Activated CD8-positive, alpha-beta T cell treated with anti-CD3 and anti-CD28 coated beads, Interleukin-2, amount 10 ng/mL, durations not matched to agents 7 days and 5 days (primary cell): ENCODE measurements at regions not wholly inside any gene's neighbourhood (a gene's known extent, or its start where the extent isn't known, plus 50 kb on each side); places are given as distances from the start of the nearest gene placed in this dataset.
"Not testable (repeated sequence)": the region's sequence is repeated elsewhere in the genome, so short reads cannot be mapped to it uniquely, and the experiment has no call there.

ENCODE experiments used
- ATAC-seq: fragments of 150-1000 bp; cut with Tn5 transposase; one replicate; pipeline ENCODE4 v1.10.0; 2021; ENCODE audit warnings: moderate library complexity
- CTCF ChIA-PET: fragments of 350-600 bp; sonication (Branson Sonifier 250); formaldehyde crosslinking; loops from one replicate; lab custom pipeline; 2021; ENCODE audit warnings: antibody characterized with exemption; lab: Charles Lee
- POLR2A ChIA-PET: fragments of 350-600 bp; sonication (Branson Sonifier 250); formaldehyde crosslinking; loops from one replicate; lab custom pipeline; 2021; ENCODE audit warnings: antibody characterized with exemption; lab: Charles Lee
- DNase-seq: peaks from one replicate; pipeline ENCODE4 v3.0.0-alpha.2; 2020
- H3K27ac Mint-ChIP-seq: one replicate; pipeline ENCODE4 v1.8.0; 2021; ENCODE audit warnings: mild to moderate bottlenecking, mixed read lengths
- H3K27me3 Mint-ChIP-seq: one replicate; pipeline ENCODE4 v1.8.0; 2021; ENCODE audit warnings: low read depth, mixed read lengths
- H3K36me3 Mint-ChIP-seq: one replicate; pipeline ENCODE4 v1.8.0; 2021; ENCODE audit warnings: low read depth, mixed read lengths
- H3K4me1 Mint-ChIP-seq: one replicate; pipeline ENCODE4 v1.8.0; 2021; ENCODE audit warnings: low read depth, mixed read lengths
- H3K4me3 Mint-ChIP-seq: one replicate; pipeline ENCODE4 v1.8.0; 2021; ENCODE audit warnings: mild to moderate bottlenecking, mixed read lengths
- H3K9me3 Mint-ChIP-seq: one replicate; pipeline ENCODE4 v1.8.0; 2022; ENCODE audit warnings: mixed read lengths; ENCODE audit not compliant: insufficient read depth

DNA sequence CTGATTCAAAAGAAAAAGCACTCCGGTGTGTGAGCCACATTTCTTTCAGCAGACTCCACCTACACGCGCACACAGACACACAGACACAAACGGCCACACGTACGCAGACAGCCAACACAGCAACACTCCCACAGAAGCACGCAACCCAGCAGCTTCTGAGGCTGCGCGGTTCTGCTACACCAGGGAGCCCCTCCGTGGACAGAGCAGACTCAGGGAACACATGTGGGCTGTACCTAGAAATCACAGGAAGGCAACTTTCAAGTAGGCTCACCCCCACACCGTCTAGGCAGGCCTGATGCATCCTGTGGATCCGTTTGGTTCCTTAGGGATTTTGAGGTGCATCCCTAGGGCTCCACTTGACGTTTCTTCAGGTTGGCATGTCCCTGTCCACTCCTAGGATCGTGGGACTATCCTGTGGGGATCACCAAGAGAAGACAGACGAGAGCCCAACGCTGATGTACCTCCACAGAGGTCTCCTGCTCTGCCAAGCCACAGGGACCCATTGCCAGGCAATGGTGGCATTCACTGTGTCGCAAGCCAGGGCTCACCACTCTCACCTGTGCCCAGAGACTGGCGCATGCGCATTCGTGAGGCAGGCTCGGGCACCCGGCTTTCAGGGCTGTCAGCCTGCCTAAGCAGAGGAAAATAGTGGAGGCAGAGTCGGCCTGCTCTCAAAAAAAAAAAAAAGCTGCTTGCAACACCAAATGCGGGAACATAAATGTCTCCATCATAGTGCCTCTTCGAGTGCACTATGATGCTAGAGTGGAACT, 2333.3 kb downstream of the TP53TG3F start:
- no peak overlapping the region for H3K4me3 Mint-ChIP-seq
- ATAC-seq (no peak), DNase-seq (no peak)
- H3K4me1 Mint-ChIP-seq: no peaks in the 10 kb centered on the region
- CTCF ChIA-PET: no interaction called here
- peaks cover 31% of the 10 kb centered on the region for H3K9me3 Mint-ChIP-seq
- POLR2A ChIA-PET: no interaction called here
- H3K27me3 Mint-ChIP-seq: no peaks in the 10 kb centered on the region
- H3K27ac Mint-ChIP-seq: no peak overlapping the region
- H3K36me3 Mint-ChIP-seq: no peaks in the 10 kb centered on the region

DNA sequence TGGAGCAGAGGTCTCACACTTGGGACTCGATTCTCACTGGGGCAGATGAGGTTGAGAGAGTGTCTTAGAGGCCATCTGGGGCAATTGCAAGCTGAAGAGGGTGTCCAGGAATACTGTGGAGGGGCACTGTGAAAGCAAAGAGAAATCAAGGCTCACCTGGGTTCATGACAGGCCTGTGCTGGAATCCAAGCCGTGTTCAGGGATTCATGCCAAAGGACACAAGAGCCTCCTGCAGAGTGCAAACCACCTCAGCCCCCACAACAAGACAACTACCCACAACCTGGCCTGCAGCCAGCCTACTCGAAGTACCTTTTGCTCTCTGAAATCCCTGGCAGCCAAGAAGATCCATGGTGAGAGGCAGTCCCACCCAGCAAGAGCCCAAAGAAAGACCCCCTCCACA, 2334.2 kb downstream of the TP53TG3F start:
- DNase-seq (no peak), ATAC-seq (no peak)
- no peaks in the 10 kb centered on the region for H3K36me3 Mint-ChIP-seq
- peaks cover 29% of the 10 kb centered on the region for H3K9me3 Mint-ChIP-seq
- CTCF ChIA-PET: no interaction called here
- no peak overlapping the region for H3K27ac Mint-ChIP-seq
- H3K27me3 Mint-ChIP-seq: no peaks in the 10 kb centered on the region
- no peaks in the 10 kb centered on the region for H3K4me1 Mint-ChIP-seq
- POLR2A ChIA-PET: no interaction called here
- H3K4me3 Mint-ChIP-seq: no peak overlapping the region

DNA sequence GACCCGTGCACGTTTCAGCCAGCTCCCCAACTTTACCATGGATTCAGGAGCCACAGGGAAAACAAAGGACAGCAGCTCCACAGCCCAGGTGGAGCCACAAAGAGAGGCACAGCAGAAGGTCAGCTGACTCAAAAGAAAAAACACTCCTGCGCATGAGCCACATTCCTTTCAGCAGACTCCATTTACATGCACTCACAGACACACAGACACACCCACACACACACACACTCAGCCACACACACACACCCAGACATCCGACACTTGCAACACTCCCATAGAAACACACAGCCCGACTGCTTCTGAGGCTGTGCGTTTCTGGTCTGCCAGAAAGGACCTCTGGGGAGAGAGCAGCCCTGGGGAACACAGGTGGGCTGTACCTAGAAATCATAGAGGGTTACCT, 2335.5 kb downstream of the TP53TG3F start:
- Mint-ChIP-seq H3K9me3 (peaks cover 27% of the 10 kb centered on the region), H3K4me1 (no peaks in the 10 kb centered on the region), H3K27ac (no peak overlapping the region), H3K27me3 (no peaks in the 10 kb centered on the region), H3K4me3 (no peak overlapping the region), H3K36me3 (no peaks in the 10 kb centered on the region)
- ATAC-seq: no peak
- DNase-seq: no peak
- POLR2A ChIA-PET: no interaction called here
- CTCF ChIA-PET: no interaction called here

DNA sequence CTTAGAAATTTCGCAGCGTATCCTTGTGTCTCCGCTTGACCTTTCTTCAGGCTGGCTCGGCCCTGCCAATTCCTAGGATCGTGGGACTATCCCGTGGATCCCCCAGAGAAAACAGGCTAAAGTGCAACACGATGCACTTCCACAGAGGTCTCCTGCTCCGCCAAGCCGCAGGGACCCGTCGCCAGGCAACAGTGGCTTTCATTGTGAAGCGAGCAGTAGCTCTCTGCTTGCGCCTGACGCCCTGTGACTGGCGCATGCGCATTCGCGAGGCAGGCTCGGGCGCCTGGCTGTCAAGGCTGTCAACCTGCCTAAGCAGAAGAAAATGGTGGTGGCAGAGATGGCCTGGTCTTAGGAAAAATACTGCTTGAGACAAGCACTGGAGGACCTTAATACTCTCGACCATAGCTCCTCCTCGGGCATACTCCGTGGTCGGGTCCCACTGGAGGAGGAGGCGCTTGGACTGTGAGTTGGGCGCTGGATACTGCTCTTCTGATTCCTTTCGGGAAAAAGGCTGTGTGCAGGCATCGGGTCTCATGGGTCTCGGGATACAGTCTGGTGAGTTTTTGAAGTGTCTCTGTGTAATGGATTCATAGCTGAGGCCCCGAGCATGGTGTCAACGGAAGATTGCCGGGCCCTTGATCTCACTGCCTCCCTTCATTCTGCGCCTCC, 2336.1 kb downstream of the TP53TG3F start:
- POLR2A ChIA-PET: no interaction called here
- no peak for DNase-seq
- Mint-ChIP-seq H3K4me1 (no peaks in the 10 kb centered on the region), H3K9me3 (peaks cover 27% of the 10 kb centered on the region), H3K27me3 (no peaks in the 10 kb centered on the region), H3K27ac (no peak overlapping the region), H3K4me3 (no peak overlapping the region), H3K36me3 (no peaks in the 10 kb centered on the region)
- ATAC-seq: no peak
- CTCF ChIA-PET: no interaction called here

DNA sequence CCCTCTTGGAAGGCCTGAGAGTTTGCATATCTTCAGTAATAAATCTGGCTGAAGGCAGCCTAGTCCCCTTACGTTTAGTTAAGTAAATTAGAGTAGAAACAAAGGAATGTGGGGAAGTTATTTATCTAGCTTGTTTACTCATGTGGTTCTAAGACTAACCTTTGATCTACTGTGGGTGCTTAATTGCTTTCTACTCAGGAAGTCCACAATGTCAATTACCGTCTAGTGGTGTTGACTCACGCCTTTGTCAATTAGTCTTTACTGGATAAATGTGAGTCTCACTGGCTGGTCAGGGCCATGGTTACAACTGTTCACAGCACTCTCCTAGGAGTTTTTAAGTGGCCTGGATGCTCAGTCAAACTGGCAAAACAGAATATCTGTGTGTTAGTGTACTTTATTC, 2338.4 kb downstream of the TP53TG3F start:
- ChIA-PET CTCF (no interaction called here), POLR2A (no interaction called here)
- Mint-ChIP-seq H3K9me3 (peaks cover 25% of the 10 kb centered on the region), H3K4me3 (no peak overlapping the region), H3K27me3 (no peaks in the 10 kb centered on the region), H3K36me3 (no peaks in the 10 kb centered on the region), H3K27ac (no peak overlapping the region), H3K4me1 (no peaks in the 10 kb centered on the region)
- DNase-seq (no peak), ATAC-seq (no peak)

DNA sequence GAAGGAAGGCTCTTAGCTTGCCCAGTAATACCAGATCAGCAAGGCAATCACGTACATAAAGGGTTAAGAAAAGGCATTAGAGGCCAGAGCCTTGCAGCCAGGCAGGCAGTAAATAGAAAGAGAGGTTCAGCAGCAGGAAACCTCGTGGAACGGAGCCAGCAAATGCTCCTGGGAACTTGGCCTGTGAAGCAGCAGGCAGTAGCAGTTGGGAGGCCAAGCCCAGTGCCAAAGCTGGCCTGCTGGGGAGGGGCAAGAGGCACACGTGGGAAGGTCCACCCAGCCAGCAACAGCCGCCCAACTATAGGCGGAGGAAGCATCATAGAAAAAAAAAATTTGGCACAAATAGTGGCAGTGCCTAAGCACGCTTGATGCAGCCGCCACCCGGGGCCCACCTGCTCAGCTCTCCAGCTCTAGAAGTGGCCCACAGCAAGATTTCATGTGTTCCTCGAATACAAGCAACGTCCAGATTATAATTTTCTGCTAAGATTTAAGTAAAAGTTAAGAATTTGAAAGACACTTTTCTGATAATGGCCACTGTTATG, 2339.5 kb downstream of the TP53TG3F start:
- Mint-ChIP-seq H3K27ac (no peak overlapping the region), H3K36me3 (no peaks in the 10 kb centered on the region), H3K9me3 (peaks cover 35% of the 10 kb centered on the region), H3K4me3 (no peak overlapping the region), H3K27me3 (no peaks in the 10 kb centered on the region), H3K4me1 (no peaks in the 10 kb centered on the region)
- no peak for ATAC-seq
- no peak for DNase-seq
- POLR2A ChIA-PET: no interaction called here
- CTCF ChIA-PET: no interaction called here

DNA sequence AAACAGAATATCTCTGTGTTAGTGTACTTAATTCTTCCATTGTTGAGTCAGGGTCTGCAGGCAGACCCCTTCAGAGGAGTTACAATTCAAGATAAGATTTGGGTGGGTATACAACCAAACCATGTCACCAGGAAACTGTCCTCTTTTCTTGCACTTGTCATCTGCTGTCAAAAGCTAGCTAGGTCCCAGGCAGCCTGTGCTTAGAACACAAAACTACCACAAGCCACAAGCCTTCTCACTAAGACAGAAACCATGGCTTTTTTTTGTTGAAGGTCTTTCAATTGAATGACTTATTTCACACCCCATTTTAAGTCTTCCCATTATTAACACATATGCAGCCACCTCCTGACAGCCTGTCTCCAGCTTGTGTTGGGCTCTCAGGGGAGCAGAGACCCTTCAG, 2345.1 kb downstream of the TP53TG3F start:
- H3K36me3 Mint-ChIP-seq: not testable (repeated sequence)

DNA sequence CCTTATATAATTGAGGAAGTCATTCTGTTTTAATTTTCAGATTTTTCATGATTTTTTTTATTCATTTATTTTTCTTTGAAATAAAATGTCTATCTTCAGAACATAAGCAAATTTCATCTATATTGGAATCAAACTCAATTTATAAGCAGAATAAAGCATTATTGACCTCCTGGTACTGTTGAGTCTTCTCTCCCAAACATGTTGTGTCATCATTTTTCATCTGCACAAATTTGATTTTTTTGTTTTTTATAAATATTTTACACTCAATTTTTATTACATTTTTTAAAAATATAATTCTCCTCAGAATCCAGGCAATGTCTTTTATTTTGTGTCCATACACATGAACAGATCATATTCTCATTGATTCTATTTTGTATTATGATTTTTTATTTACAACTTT, 2363.9 kb downstream of the TP53TG3F start:
- CTCF ChIA-PET: no interaction called here
- Mint-ChIP-seq H3K4me3 (no peak overlapping the region), H3K27ac (no peak overlapping the region), H3K36me3 (no peaks in the 10 kb centered on the region), H3K9me3 (peaks cover 40% of the 10 kb centered on the region), H3K27me3 (no peaks in the 10 kb centered on the region), H3K4me1 (no peaks in the 10 kb centered on the region)
- DNase-seq: no peak
- POLR2A ChIA-PET: no interaction called here
- ATAC-seq: no peak

More for the DNA sequence above, 2345.1 kb downstream of the TP53TG3F start:
- peaks cover 30% of the 10 kb centered on the region for H3K9me3 Mint-ChIP-seq
- H3K27me3 Mint-ChIP-seq, DNase-seq, POLR2A ChIA-PET, H3K4me3 Mint-ChIP-seq, H3K27ac Mint-ChIP-seq, ATAC-seq, H3K4me1 Mint-ChIP-seq, CTCF ChIA-PET: not testable (repeated sequence)

DNA sequence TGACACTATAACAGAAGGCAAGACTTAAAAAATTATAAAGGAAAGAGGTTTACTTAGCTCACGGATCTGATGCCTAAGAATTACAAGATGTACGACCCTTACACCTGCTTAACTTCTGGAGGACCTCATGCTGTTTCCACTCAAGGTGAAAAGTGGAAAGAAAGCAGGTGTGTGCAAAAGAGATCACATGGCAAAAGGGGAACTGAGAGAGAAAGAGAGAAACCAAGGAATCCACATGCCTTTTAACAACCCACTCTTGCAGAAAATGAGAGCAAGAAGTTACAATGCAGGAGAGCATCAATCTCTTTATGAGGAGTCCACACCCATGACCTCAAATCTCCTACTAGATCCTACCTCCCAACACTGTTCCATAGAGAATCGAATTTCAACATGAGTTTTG, 2382.2 kb downstream of the TP53TG3F start:
- Mint-ChIP-seq H3K27me3 (no peaks in the 10 kb centered on the region), H3K9me3 (peaks cover 35% of the 10 kb centered on the region), H3K36me3 (no peaks in the 10 kb centered on the region), H3K27ac (no peak overlapping the region), H3K4me1 (no peaks in the 10 kb centered on the region), H3K4me3 (no peak overlapping the region)
- POLR2A ChIA-PET: no interaction called here
- DNase-seq (no peak), ATAC-seq (no peak)
- CTCF ChIA-PET: no interaction called here

DNA sequence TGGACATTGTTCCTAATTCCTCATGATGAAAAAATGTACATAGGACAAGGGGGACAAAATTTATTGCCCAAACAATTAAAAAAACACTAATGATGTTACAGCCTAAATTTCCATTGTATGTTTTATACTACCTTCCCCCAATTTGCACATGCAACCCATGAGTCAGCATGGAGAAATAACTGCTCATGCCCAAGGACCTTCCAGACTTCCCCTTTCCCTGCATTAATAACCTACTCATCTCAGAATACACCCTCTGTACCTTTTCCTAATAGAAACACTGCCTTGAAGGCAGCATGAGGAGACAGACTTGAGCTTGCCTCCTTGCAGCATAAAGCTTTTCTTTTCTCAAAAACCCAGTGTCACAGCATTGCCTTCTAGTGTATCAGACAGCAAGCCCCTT, 2402.8 kb downstream of the TP53TG3F start:
- ChIA-PET POLR2A (no interaction called here), CTCF (no interaction called here)
- H3K27me3 Mint-ChIP-seq: no peaks in the 10 kb centered on the region
- no peak overlapping the region for H3K27ac Mint-ChIP-seq
- ATAC-seq (no peak), DNase-seq (no peak)
- H3K4me1 Mint-ChIP-seq: no peaks in the 10 kb centered on the region
- H3K36me3 Mint-ChIP-seq: no peaks in the 10 kb centered on the region
- no peak overlapping the region for H3K4me3 Mint-ChIP-seq
- H3K9me3 Mint-ChIP-seq: peaks cover 29% of the 10 kb centered on the region

DNA sequence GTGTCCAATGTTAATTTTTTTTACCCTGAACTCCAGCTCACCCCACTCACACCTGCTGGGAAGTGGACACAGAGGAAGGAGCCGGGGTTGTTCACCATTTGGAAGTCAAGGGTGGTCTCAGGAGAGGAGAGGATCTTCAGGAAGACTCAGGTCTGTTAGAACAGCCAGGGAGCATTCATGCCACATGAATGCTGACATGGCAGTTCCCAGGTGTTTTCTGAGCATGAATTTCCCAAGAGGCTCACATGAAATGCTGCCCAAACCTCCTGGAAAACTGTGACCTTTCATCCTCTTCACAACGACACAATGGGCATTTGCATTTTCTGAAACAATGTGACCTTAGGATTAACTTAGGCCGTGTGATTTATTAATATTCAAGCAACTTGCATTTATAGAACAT, 2409.2 kb downstream of the TP53TG3F start:
- no peak overlapping the region for H3K4me3 Mint-ChIP-seq
- no peak for DNase-seq
- ATAC-seq: no peak
- CTCF ChIA-PET: no interaction called here
- H3K27me3 Mint-ChIP-seq: no peaks in the 10 kb centered on the region
- H3K36me3 Mint-ChIP-seq: no peaks in the 10 kb centered on the region
- POLR2A ChIA-PET: no interaction called here
- H3K27ac Mint-ChIP-seq: no peak overlapping the region
- H3K9me3 Mint-ChIP-seq: peaks cover 47% of the 10 kb centered on the region
- H3K4me1 Mint-ChIP-seq: no peaks in the 10 kb centered on the region

DNA sequence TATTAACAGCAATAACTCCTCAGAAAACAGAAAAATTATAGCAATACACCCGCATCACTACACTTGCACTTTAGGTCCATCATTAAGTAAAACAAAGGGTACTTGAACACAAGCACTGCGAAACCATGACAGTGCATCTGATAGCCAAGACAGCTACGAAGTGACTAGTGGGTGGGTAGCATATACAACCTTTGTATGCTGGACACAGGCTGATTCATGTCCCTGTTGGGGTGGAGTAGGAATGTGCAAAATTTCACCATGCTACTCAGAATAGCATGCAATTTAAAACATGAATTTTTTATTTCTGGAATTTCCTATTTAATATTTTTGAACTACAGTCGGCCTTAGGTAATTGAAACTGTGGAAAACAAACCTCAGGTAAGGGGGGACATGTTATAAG, 2414.1 kb downstream of the TP53TG3F start:
- DNase-seq: no peak
- no peak overlapping the region for H3K27ac Mint-ChIP-seq
- CTCF ChIA-PET: no interaction called here
- no peaks in the 10 kb centered on the region for H3K36me3 Mint-ChIP-seq
- no peaks in the 10 kb centered on the region for H3K27me3 Mint-ChIP-seq
- no peaks in the 10 kb centered on the region for H3K4me1 Mint-ChIP-seq
- no peak overlapping the region for H3K4me3 Mint-ChIP-seq
- no peak for ATAC-seq
- POLR2A ChIA-PET: no interaction called here
- peaks cover 30% of the 10 kb centered on the region for H3K9me3 Mint-ChIP-seq
